Large intestine (tissue), 3 donors: ENCODE measurements at regions not wholly inside any gene's neighbourhood (a gene's known extent, or its start where the extent isn't known, plus 50 kb on each side); places are given as distances from the start of the nearest gene placed in this dataset.

Experiments used
- DNase-seq, 2 donors: peaks; one replicate each; pipeline versions ENCODE4 v3.0.0 to v3.0.0-alpha.2; 2013
- H3K27ac ChIP-seq: one replicate; pipeline ENCODE4 v1.5.1; 2013; ENCODE audit warnings: low read length
- H3K27me3 ChIP-seq: 2 replicates; pipeline ENCODE4 v1.6.1; 2013; ENCODE audit warnings: low read length; ENCODE audit not compliant: control insufficient read depth, insufficient read depth
- H3K36me3 ChIP-seq: 2 replicates; pipeline ENCODE4 v1.6.1; 2013; ENCODE audit warnings: low read length; ENCODE audit not compliant: control insufficient read depth, insufficient read depth
- H3K4me1 ChIP-seq: one replicate; pipeline ENCODE4 v1.6.1; 2013; ENCODE audit warnings: low read length; ENCODE audit not compliant: control insufficient read depth, insufficient read depth
- H3K4me3 ChIP-seq: one replicate; pipeline ENCODE4 v1.5.1; 2013; ENCODE audit warnings: low read length
- H3K9me3 ChIP-seq: one replicate; pipeline ENCODE4 v1.6.1; 2013; ENCODE audit warnings: mild to moderate bottlenecking, low read depth, low read length, moderate library complexity; ENCODE audit not compliant: control insufficient read depth
- WGBS: methylation state at CpG from one replicate; pipeline ENCODE4 v1.1.5; 2013; ENCODE audit warnings: low lambda C conversion rate; ENCODE audit not compliant: insufficient coverage; 5-methylcytosine and 5-hydroxymethylcytosine counted together

- Histone ChIP-seq H3K36me3 (no peaks in the 10 kb centered on the region), H3K9me3 (no peaks in the 10 kb centered on the region), H3K4me3 (no peak overlapping the region), H3K27ac (no peak overlapping the region), H3K4me1 (no peaks in the 10 kb centered on the region), H3K27me3 (no peaks in the 10 kb centered on the region)
- WGBS: no CpG with 5 or more reads among the region's 8 CpGs
- DNase-seq: no peak
Measured at GRCh38 chr10:57015187-57015586, 654.1 kb upstream of the ZWINT start.

- Histone ChIP-seq H3K27me3 (no peaks in the 10 kb centered on the region), H3K9me3 (no peaks in the 10 kb centered on the region), H3K27ac (no peak overlapping the region), H3K36me3 (no peaks in the 10 kb centered on the region), H3K4me3 (no peak overlapping the region), H3K4me1 (no peaks in the 10 kb centered on the region)
- no CpG with 5 or more reads among the region's 3 CpGs for WGBS
- DNase-seq: no peak
Measured at GRCh38 chr10:57014758-57015157, 653.7 kb upstream of the ZWINT start.

- DNase-seq: no peak
- Histone ChIP-seq H3K27me3 (no peaks in the 10 kb centered on the region), H3K36me3 (no peaks in the 10 kb centered on the region), H3K27ac (no peak overlapping the region), H3K4me3 (no peak overlapping the region), H3K4me1 (no peaks in the 10 kb centered on the region), H3K9me3 (no peaks in the 10 kb centered on the region)
- WGBS: 100% methylated on average over 1 of the region's 2 CpGs
Measured at GRCh38 chr10:57008189-57008588, 647.1 kb upstream of the ZWINT start.

- Histone ChIP-seq H3K36me3 (no peaks in the 10 kb centered on the region), H3K27me3 (no peaks in the 10 kb centered on the region), H3K27ac (no peak overlapping the region), H3K9me3 (peaks cover 3% of the 10 kb centered on the region), H3K4me3 (no peak overlapping the region), H3K4me1 (no peaks in the 10 kb centered on the region)
- WGBS: 80% methylated on average over 1 of the region's 3 CpGs
- no peak for DNase-seq
Measured at GRCh38 chr10:56991591-56992069, 630.6 kb upstream of the ZWINT start.

- Histone ChIP-seq H3K27ac (no peak overlapping the region), H3K36me3 (no peaks in the 10 kb centered on the region), H3K9me3 (no peaks in the 10 kb centered on the region), H3K4me3 (no peak overlapping the region), H3K27me3 (no peaks in the 10 kb centered on the region), H3K4me1 (no peaks in the 10 kb centered on the region)
- no peak for DNase-seq
- WGBS: 90% methylated on average over 2 of the region's 2 CpGs
Measured at GRCh38 chr10:56975513-56975912, 614.5 kb upstream of the ZWINT start.

- H3K27ac ChIP-seq: no peak overlapping the region
- no peak for DNase-seq
- H3K4me1 ChIP-seq: no peaks in the 10 kb centered on the region
- H3K4me3 ChIP-seq: no peak overlapping the region
- H3K27me3 ChIP-seq: no peaks in the 10 kb centered on the region
- H3K36me3 ChIP-seq: no peaks in the 10 kb centered on the region
- no peaks in the 10 kb centered on the region for H3K9me3 ChIP-seq
Measured at GRCh38 chr10:56973766-56974165, 612.7 kb upstream of the ZWINT start.

- H3K9me3 ChIP-seq: no peaks in the 10 kb centered on the region
- no peak overlapping the region for H3K27ac ChIP-seq
- no peak for DNase-seq
- no peaks in the 10 kb centered on the region for H3K4me1 ChIP-seq
- no peak overlapping the region for H3K4me3 ChIP-seq
- H3K36me3 ChIP-seq: no peaks in the 10 kb centered on the region
- no CpG with 5 or more reads among the region's 2 CpGs for WGBS
- H3K27me3 ChIP-seq: no peaks in the 10 kb centered on the region
Measured at GRCh38 chr10:56943221-56943755, 582.2 kb upstream of the ZWINT start.

- H3K9me3 ChIP-seq: peaks cover 9% of the 10 kb centered on the region
- no peaks in the 10 kb centered on the region for H3K4me1 ChIP-seq
- no peak overlapping the region for H3K27ac ChIP-seq
- H3K36me3 ChIP-seq: no peaks in the 10 kb centered on the region
- no peak for DNase-seq
- no peak overlapping the region for H3K4me3 ChIP-seq
- no peaks in the 10 kb centered on the region for H3K27me3 ChIP-seq
- WGBS: no CpG with 5 or more reads among the region's 4 CpGs
Measured at GRCh38 chr10:56934515-56934914, 573.5 kb upstream of the ZWINT start.

- Histone ChIP-seq H3K9me3 (peaks cover 5% of the 10 kb centered on the region), H3K4me3 (no peak overlapping the region), H3K4me1 (no peaks in the 10 kb centered on the region), H3K27ac (no peak overlapping the region), H3K36me3 (no peaks in the 10 kb centered on the region), H3K27me3 (no peaks in the 10 kb centered on the region)
- no CpG with 5 or more reads among the region's 1 CpG for WGBS
- no peak for DNase-seq
Measured at GRCh38 chr10:56928714-56929113, 567.7 kb upstream of the ZWINT start.

- H3K4me1 ChIP-seq: no peaks in the 10 kb centered on the region
- DNase-seq: no peak
- peaks cover 5% of the 10 kb centered on the region for H3K9me3 ChIP-seq
- no peaks in the 10 kb centered on the region for H3K36me3 ChIP-seq
- WGBS: 100% methylated on average over 1 of the region's 2 CpGs
- no peaks in the 10 kb centered on the region for H3K27me3 ChIP-seq
- no peak overlapping the region for H3K27ac ChIP-seq
- no peak overlapping the region for H3K4me3 ChIP-seq
Measured at GRCh38 chr10:56927701-56928100, 566.6 kb upstream of the ZWINT start.

- Histone ChIP-seq H3K4me3 (no peak overlapping the region), H3K27ac (no peak overlapping the region), H3K4me1 (no peaks in the 10 kb centered on the region), H3K9me3 (peaks cover 5% of the 10 kb centered on the region), H3K36me3 (no peaks in the 10 kb centered on the region), H3K27me3 (no peaks in the 10 kb centered on the region)
- WGBS: no CpG with 5 or more reads among the region's 11 CpGs
- no peak for DNase-seq
Measured at GRCh38 chr10:56920601-56921261, 559.7 kb upstream of the ZWINT start.
